ENCODE measurements at regions not wholly inside any gene's neighbourhood (a gene's known extent, or its start where the extent isn't known, plus 50 kb on each side); places are given as distances from the start of the nearest gene placed in this dataset.

DNA sequence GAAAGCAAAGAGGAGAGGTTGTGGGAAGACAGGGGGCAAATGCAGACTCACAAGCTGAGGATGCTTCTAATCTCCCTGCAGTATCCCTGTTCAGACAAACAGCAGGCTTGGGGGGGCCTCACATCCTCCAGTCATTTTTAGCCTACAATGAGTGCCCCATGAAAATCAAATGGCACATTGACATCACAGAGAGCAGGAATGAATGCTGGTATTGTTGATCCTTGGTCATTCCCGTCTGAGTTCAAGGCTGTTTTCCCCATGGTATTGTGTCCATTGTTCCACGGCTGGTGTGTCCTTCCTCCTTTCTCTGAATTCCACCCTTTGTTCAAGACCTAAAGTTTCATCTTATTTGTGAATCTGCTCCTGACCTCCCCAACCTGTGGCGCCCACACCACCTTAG is 545.6 kb downstream of the AJAP1 start:
- no peak for TF ChIP-seq POLR2A (IDR thresholded peaks at IDR 0.05)
- TF ChIP-seq, protein P1, sequence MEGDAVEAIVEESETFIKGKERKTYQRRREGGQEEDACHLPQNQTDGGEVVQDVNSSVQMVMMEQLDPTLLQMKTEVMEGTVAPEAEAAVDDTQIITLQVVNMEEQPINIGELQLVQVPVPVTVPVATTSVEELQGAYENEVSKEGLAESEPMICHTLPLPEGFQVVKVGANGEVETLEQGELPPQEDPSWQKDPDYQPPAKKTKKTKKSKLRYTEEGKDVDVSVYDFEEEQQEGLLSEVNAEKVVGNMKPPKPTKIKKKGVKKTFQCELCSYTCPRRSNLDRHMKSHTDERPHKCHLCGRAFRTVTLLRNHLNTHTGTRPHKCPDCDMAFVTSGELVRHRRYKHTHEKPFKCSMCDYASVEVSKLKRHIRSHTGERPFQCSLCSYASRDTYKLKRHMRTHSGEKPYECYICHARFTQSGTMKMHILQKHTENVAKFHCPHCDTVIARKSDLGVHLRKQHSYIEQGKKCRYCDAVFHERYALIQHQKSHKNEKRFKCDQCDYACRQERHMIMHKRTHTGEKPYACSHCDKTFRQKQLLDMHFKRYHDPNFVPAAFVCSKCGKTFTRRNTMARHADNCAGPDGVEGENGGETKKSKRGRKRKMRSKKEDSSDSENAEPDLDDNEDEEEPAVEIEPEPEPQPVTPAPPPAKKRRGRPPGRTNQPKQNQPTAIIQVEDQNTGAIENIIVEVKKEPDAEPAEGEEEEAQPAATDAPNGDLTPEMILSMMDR (IDR thresholded peaks at IDR 0.05): no peak
- TF ChIP-seq POLR2AphosphoS5 (IDR thresholded peaks at IDR 0.05): no peak

Data from prostate gland (tissue), 2 donors.